Ramos (cell line): ENCODE measurements at regions not wholly inside any gene's neighbourhood (a gene's known extent, or its start where the extent isn't known, plus 50 kb on each side); places are given as distances from the start of the nearest gene placed in this dataset.

Source experiments
- in situ Hi-C: fragments of 300-500 bp; cut with MboI; formaldehyde crosslinking; loops from one replicate; pipeline ENCODE4 v1.14.3; 2022; ENCODE audit warnings: low sequenced_read_pairs; ENCODE audit not compliant: unreplicated experiment

DNA sequence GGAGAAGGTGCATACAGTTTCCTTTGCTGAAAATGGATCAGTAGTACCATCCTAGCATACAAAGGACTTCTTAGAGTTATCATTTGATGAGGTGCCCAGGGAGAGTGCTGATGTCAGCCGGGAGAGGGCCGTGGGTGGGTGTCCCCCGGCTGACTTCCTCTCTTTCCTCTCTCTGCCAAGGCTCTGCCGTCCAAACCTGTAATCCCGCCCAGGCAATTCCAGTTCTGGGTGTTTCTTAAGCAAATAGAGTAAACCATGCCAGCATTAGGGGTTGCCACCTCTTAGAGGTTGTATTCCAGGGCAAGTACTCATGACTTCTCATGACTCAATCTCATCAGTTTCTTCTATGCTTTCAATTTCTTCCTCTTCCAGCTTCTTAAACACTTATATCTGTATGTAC is 117.2 kb downstream of the GATA6 start:
- in situ Hi-C loops, result loop anchor here (25.0 kb wide), 1 partner anchor 126 kb away; the partner anchor contains the start of gene CTAGE1

DNA sequence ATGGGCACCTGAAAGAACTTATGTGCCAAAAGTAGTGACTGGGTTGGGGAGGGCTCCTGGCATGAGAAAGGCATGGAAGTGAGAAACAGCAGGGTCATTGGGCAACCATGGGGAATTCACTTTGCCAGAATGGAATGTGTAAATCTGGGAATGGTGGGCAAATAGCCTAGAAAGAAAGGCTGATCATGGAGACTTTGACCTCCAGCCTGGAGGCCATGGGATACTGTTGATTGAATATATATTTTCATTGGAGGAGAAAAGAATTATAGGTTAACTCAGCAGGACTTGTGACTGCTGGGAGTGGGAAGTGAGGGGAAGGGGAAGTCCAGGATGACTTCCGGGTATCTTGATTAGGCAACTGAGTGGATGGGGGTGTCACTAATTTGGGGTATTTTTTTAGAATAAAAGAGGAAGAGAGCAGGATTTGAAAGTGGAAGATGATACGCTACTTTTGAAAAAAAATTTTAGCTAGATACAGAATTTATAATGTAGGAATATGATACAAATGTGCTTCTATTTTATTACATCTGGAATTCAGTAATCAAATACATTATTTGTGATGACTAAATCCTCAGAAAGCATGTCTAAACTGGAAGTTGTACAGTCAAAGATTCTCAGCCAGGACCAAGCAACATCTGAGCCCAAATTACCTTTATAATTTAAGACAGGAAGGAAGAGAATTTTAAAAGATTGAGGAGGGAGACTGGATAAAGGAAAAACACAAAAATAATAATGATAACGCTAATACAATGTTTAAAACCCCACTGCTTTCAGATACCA is 116.2 kb downstream of the GATA6 start:
- in situ Hi-C loops, result loop anchor here (25.0 kb wide), 1 partner anchor 127 kb away; the partner anchor contains the start of gene CTAGE1

DNA sequence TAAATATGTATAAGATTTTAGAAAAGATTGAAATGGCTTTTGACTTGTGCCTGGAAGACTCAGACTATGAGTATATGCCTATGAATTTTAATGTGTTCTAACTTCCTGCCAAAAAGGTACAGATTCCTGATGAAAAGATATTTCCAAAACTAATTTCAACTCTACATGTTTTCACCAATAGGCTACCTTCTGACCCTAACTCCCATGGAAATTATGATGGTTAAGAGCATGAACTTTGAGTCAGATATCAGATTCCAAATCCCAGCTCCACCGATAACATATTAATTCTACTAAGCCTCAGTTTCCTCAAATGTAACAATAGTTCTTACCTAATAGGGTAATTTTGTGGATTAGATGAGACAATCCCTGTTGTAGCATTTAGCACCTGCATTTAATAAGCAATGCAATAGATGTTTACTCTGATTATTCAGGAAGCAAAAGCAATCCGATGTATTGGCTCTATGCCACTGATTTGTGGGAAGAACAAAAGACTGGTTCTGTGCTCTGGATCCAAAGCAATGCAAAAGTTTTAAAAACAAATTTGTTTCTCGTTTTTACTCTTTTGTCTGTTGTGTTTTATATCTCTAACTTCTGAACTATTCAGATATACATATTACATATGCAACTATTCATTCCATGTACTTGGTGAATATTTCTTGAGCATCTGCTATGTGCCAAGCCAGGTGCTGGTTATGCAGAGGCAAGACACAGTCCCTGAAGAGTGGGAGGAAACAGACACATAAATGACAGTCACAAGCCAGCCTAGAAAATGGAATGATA is 115.4 kb downstream of the GATA6 start:
- in situ Hi-C loops, result loop anchor here (25.0 kb wide), 1 partner anchor 128 kb away; the partner anchor contains the start of gene CTAGE1

DNA sequence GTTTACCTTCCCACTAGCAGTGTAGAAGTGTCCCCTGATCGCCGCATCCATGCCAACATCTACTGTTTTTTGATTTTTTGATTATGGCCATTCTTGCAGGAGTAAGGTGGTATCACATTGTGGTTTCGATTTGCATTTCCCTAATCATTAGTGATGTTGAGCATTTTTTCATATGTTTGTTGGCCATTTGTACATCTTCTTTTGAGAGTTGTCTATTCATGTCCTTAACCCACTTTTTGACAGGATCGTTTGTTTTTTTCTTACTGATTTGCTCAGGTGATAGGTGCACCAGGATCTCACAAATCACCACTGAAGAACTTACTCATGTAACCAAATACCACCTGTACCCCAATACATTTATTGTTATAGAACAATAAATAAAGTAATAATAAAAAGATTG is 114.5 kb downstream of the GATA6 start:
- in situ Hi-C loops, result loop anchor here (25.0 kb wide), 1 partner anchor 128 kb away; the partner anchor contains the start of gene CTAGE1

DNA sequence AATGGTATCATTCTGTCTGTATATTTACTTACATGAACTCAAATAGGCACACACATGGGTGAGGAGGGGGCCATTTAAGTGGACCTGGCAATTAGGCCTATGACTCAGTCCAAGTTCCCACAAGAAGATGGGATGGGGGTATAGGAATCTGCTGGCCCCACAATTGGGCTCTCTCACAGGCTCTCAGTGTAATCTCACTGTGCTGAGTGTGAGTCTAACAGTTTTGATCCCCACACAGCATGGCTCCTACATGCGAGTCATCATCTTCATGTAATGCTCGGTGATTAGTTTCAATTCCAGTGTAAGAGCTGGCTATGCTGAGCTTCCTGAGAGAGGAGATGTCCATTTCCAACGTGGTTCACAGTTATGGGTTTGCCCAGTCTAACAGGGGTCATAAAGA is 114.0 kb downstream of the GATA6 start:
- in situ Hi-C loops, result loop anchor here (25.0 kb wide), 1 partner anchor 129 kb away; the partner anchor contains the start of gene CTAGE1

DNA sequence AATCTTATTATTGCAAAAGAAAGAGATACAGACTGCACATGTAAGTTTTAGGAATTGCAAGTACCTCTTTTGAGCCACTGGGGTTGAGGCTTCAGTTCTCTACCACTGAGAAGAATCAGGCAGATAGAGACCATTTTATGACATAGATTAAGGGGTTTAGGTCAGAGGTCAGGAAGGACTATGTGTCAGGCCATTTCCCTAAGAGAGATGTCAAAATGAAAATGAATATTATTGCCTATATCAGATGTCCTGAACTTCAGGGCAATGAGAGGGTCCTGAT is 113.7 kb downstream of the GATA6 start:
- in situ Hi-C loops, result loop anchor here (25.0 kb wide), 1 partner anchor 129 kb away; the partner anchor contains the start of gene CTAGE1

DNA sequence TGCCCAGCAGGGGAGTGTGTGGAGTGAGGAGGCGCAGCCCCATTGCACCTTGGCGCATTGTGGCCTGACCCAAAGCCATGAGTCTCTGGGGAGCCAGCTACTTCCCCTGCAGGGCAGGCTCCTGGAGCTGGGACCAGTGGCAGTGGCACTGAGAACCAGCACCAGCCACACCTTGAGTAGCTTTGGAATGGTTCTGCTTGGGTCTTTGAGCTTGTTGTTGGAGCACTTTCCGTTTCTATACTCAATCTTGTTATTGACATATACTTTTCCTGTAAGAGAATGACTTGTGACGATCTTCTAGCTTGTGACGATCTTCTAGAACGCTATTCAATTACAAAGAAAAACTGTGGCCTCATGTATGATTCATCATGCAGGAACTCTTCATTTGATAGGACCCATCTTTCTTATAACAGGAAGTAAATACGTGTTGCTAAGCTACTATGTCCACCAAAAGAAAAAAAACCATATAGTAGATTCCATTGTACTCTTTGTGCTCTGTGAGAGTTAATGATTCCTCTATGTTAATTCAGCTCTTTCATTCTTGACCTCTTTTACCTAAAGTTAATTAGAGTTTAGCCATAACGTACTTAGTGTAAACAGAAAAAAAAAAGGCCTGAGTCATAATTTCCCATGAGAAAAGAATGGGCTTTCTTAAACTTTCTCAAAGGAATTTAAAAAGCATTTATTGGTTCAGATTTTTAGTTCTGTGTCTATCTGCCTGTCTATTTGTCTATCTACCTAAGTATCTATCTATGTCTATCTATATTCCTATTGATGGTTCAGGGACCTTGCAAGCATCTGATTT is 113.1 kb downstream of the GATA6 start:
- in situ Hi-C loops, result loop anchor here (25.0 kb wide), 1 partner anchor 130 kb away; the partner anchor contains the start of gene CTAGE1

- in situ Hi-C loops, result loop anchor here (25.0 kb wide), 1 partner anchor 132 kb away; the partner anchor contains the start of gene CTAGE1
Measured at GRCh38 chr18:22280453-22280750, 111.0 kb downstream of the GATA6 start.

DNA sequence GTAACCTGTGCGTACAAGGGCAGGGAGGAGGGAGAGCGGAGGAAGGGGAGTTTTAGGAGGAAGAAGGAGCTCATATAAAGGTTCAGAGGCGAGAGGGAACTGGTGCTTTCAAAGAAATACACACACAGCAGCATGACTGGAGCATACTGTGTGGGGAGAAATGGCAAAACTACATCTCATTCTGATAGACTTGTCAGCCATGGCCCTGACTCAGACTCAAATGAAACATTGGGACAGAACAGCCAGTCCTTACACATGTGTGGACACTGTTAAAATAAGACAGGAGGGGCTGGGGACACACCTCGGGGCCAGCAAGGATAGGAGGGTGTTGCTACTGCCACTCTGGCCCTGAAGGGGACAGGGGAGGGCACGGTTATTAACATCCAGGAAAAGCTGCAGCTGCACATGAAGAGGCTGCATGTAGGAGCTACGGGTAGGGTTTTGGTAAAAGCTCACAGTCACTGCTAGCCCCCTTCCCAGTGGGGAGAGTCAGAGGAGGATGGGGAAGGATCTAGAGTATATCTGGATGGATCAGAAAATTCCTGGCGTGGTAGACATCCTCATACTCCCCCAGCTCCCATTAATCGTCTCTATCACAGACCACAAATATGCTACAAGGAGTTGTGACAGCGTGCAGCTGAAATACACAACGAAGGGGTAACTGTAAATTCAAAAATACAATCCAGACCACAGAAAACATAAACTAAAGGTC is 110.5 kb downstream of the GATA6 start:
- in situ Hi-C loops, result loop anchor here (25.0 kb wide), 1 partner anchor 132 kb away; the partner anchor contains the start of gene CTAGE1

GRCh38 chr18:22278798-22279197 is 109.4 kb downstream of the GATA6 start:
- in situ Hi-C loops, result loop anchor here (25.0 kb wide), 1 partner anchor 134 kb away; the partner anchor contains the start of gene CTAGE1

- in situ Hi-C loops, result loop anchor here (25.0 kb wide), 1 partner anchor 135 kb away; the partner anchor contains the start of gene CTAGE1
Measured at GRCh38 chr18:22277758-22278157, 108.4 kb downstream of the GATA6 start.

DNA sequence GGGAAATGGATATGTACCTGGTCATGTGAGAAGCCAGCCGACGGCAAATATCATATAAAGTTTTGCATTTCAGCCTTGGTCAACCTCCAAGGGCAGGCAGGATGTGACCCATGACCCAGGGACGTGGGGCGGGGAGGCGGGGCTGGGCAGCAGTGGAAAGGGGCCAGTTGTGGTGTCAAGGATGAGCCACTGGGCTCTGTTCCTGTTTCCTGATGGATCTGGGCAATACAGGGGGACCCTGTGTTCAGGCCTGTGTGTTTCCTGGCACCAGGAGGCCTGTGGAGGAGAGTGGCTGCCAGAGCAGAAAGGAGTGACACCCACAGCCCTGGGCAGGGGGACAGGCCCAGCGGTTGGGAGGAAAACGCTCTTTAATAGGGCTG is 106.9 kb downstream of the GATA6 start:
- in situ Hi-C loops, result loop anchor here (25.0 kb wide), 1 partner anchor 136 kb away; the partner anchor contains the start of gene CTAGE1

DNA sequence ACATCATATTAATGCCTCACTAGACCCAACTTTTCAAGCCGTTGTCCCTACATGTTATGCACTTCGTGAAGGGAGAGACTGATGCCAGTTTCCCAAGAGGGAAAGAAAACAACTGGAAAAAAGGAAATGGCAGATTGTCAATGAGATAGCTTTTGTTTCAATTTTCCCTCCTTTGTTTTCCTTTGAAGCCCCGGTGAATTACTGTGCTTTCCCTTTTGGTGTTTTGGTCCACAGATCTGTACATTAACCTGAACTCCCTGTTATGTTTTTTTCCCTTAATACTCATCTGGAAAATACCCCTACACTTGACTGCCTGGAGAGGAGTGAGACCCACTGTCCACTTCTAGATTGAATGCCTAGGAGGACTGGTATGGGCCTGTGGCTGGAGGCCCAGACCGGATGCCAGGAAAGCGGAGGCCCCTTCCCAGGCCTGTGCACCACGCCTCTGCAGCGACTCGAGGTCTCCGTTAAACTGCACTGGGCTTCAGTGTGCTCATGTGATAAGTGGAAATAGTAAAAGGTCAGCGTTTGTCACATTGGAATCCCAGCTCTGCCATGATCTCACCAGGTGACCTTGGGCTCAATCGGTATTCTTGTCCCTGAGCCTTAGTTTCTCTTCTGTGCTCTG is 106.4 kb downstream of the GATA6 start:
- in situ Hi-C loops, result loop anchor here (25.0 kb wide), 1 partner anchor 136 kb away; the partner anchor contains the start of gene CTAGE1

- in situ Hi-C loops, result loop anchor here (25.0 kb wide), 1 partner anchor 836 kb away; no protein-coding TSS in a partner anchor
Measured at GRCh38 chr18:22273101-22274039, 104.0 kb downstream of the GATA6 start.

DNA sequence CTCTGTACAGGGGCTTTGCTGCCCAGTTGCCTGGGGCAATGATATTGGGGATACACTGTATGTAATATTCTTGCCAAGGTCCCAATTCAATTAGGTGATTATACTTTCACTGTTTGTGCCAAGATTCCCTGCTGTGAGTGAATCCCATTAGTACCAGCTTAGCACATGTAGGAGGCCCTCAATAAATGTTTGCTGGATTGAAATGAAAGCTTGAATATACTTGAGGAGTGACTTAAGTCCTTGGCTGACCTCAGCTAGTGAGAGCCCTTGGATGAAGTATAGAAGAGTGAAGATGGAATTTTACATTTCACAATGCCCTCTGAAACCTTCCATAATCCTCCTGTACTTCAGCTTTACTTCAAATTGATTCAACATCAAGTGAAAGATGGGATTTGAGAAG is 102.9 kb downstream of the GATA6 start:
- in situ Hi-C loops, result loop anchor here (25.0 kb wide), 1 partner anchor 835 kb away; no protein-coding TSS in a partner anchor

DNA sequence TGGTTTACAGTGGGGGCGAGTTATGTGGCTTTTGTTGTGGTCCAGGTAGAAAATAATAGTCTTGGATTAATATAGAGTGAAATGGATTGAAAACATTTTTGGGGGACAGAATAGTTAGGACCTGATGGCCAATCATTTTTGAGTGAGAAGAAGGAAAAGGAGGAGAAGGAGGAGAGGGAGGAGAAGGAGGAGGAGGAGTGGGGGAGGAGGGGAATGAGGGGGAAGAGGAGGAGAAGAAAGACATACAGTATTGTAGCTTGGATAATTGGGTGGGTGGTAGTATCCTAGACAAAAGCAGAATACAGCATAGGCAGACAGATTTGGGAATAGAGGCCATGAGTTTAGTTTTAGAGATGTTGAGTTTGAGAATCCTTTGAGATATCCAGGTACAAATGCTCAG is 101.6 kb downstream of the GATA6 start:
- in situ Hi-C loops, result loop anchor here (25.0 kb wide), 1 partner anchor 834 kb away; no protein-coding TSS in a partner anchor

DNA sequence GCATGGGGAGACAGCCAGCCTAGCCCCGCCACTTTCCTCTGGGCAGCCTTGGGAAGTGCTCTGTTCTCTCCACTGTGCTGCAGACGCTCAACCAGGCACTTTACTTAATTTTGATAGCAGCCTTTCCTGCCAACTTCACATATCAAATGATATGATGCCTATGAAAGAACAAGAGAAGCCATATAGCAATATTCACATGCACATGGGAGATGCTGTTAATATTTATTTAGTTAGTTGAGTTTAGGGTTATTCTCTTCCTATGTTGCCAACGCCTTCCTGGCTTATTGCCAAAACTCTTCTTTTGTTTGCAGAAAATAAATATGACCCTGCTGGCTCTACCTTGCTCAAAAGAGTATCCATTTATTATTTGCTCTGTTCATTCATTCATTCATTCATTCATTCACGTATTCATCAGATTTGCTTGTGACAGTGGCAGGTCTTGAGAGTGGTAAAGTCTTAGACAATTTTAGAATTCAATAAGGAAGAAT is 99.3 kb downstream of the GATA6 start:
- in situ Hi-C loops, result loop anchor here (25.0 kb wide), 1 partner anchor 831 kb away; no protein-coding TSS in a partner anchor
